ENCODE measurements at regions not wholly inside any gene's neighbourhood (a gene's known extent, or its start where the extent isn't known, plus 50 kb on each side); places are given as distances from the start of the nearest gene placed in this dataset.

DNA sequence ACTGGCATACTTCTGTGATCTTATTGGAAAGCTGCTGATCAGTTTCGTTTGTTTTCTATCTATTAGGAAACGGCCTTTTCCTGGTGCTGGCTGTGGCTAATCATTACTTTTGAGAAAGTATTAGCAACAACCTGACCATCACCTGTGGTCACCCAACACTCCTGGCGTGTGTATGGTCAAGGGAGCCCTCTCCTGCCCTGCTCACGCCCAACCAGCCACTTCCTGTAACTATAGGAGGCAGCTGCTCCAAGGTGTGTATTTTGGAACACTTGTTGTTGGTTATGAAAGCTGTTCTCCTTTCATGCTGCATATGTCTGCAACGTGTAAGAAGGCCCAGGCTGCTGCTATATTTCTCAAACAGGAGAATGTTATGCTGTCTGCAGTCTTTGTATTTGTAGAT is 1582.8 kb downstream of the AACS start:
- H3K27me3 Mint-ChIP-seq (ENCODE audit: low read depth in 2 of 2), result no peaks in the 10 kb centered on the region
- ATAC-seq (no peak), DNase-seq (no peak)
- no peak overlapping the region for H3K4me3 Mint-ChIP-seq
- TF ChIP-seq, protein P1, sequence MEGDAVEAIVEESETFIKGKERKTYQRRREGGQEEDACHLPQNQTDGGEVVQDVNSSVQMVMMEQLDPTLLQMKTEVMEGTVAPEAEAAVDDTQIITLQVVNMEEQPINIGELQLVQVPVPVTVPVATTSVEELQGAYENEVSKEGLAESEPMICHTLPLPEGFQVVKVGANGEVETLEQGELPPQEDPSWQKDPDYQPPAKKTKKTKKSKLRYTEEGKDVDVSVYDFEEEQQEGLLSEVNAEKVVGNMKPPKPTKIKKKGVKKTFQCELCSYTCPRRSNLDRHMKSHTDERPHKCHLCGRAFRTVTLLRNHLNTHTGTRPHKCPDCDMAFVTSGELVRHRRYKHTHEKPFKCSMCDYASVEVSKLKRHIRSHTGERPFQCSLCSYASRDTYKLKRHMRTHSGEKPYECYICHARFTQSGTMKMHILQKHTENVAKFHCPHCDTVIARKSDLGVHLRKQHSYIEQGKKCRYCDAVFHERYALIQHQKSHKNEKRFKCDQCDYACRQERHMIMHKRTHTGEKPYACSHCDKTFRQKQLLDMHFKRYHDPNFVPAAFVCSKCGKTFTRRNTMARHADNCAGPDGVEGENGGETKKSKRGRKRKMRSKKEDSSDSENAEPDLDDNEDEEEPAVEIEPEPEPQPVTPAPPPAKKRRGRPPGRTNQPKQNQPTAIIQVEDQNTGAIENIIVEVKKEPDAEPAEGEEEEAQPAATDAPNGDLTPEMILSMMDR (IDR thresholded peaks at IDR 0.05), result no peak
- no peaks in the 10 kb centered on the region for H3K4me1 Mint-ChIP-seq
- H3K27ac Mint-ChIP-seq, result no peak overlapping the region
- Histone ChIP-seq H3K27me3 (ENCODE audit: control insufficient read depth, insufficient read depth, low read length) (no peaks in the 10 kb centered on the region), H3K9me3 (ENCODE audit: control insufficient read depth, insufficient read depth, low read length) (no peaks in the 10 kb centered on the region), H3K27ac (ENCODE audit: low read length) (no peak overlapping the region), H3K4me1 (ENCODE audit: control insufficient read depth, insufficient read depth, low read length) (no peaks in the 10 kb centered on the region), H3K36me3 (ENCODE audit: control insufficient read depth, insufficient read depth, low read length) (no peaks in the 10 kb centered on the region), H3K4me3 (ENCODE audit: low read length) (no peak overlapping the region)
- peaks cover 2 to 8% of the 10 kb centered on the region in 2 donors for H3K9me3 Mint-ChIP-seq
- intact Hi-C loops (cut with micrococcal nuclease), result no loop called here
- H3K36me3 Mint-ChIP-seq, result no peaks in the 10 kb centered on the region
- 72% methylated on average over 5 of the region's 5 CpGs for WGBS (ENCODE audit: insufficient coverage)

DNA sequence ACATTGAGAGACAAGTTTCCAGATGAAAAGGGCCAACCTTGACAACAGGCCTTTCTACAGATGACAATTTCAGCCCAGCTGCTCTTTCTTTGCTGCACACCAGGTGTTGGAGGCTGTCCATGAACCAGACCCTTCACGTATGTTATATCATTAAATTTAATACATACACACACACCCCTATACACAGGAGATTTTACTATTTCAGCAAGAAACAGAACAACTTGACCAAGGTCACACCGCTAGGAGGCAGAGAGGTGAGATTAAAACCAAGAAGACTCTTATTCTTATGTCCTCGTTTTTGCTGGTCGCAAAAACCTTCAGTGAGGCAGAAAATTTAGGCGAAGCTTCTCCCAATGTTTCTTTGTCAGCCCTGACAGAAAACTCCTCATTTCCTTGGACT is 1585.9 kb downstream of the AACS start:
- ATAC-seq, result no peak
- no peaks in the 10 kb centered on the region for H3K27me3 ChIP-seq (ENCODE audit: control insufficient read depth, insufficient read depth, low read length)
- no peak overlapping the region for H3K27ac ChIP-seq (ENCODE audit: low read length)
- H3K4me1 ChIP-seq (ENCODE audit: control insufficient read depth, insufficient read depth, low read length), result no peaks in the 10 kb centered on the region
- Mint-ChIP-seq H3K27ac (no peak overlapping the region), H3K9me3 (peaks cover 2 to 3% of the 10 kb centered on the region in 2 donors), H3K4me1 (no peaks in the 10 kb centered on the region), H3K4me3 (no peak overlapping the region), H3K36me3 (no peaks in the 10 kb centered on the region), H3K27me3 (ENCODE audit: low read depth in 2 of 2) (no peaks in the 10 kb centered on the region)
- no peaks in the 10 kb centered on the region for H3K36me3 ChIP-seq (ENCODE audit: control insufficient read depth, insufficient read depth, low read length)
- 87% methylated on average over 5 of the region's 5 CpGs for WGBS (ENCODE audit: insufficient coverage)
- no peak overlapping the region for H3K4me3 ChIP-seq (ENCODE audit: low read length)
- H3K9me3 ChIP-seq (ENCODE audit: control insufficient read depth, insufficient read depth, low read length), result no peaks in the 10 kb centered on the region
- intact Hi-C loops (cut with micrococcal nuclease), result no loop called here
- DNase-seq, result no peak
- TF ChIP-seq, protein P1 (IDR thresholded peaks at IDR 0.05), result no peak

DNA sequence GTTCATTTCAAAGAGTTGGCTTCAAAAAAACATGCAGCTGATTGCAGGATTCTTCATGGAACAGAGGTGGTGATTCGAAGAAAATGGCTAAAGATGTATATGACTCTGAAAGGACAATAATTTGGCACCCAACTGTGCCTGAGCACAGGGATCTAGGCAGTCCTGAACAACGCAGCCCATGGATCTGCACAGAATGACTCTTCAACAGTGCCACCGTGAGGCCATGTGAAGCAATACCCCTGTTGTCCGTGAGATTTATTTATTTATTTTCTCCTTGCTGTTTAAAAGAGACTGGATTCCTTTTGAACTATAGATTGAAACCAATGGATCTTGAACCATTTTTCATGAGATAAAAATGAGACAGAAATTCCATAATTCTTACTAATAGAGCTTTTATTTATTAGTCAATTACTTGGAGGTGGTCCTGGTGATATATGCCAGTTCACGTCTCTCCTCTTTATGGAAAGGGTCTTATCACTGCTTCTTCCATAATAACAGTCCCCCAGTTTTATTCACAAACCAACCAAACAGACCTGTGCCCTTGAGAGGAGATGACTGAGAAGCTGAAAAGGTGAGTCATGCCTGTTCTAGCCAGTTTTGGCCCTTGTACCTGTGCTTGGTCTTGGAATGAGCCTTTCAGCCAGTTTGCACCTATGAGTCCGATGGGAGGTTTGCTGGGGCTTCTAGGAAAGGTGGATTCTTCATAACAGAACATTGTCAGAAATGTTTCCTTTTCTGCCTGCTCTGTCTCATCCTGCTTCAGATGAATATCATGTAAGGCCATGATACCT is 1598.3 kb downstream of the AACS start:
- H3K36me3 Mint-ChIP-seq, result no peaks in the 10 kb centered on the region
- H3K9me3 Mint-ChIP-seq, result peaks cover 14 to 17% of the 10 kb centered on the region in 2 donors
- H3K4me1 Mint-ChIP-seq, result no peaks in the 10 kb centered on the region
- Histone ChIP-seq H3K4me1 (ENCODE audit: control insufficient read depth, insufficient read depth, low read length) (no peaks in the 10 kb centered on the region), H3K36me3 (ENCODE audit: control insufficient read depth, insufficient read depth, low read length) (no peaks in the 10 kb centered on the region), H3K4me3 (ENCODE audit: low read length) (no peak overlapping the region), H3K27me3 (ENCODE audit: control insufficient read depth, insufficient read depth, low read length) (no peaks in the 10 kb centered on the region), H3K27ac (ENCODE audit: low read length) (no peak overlapping the region), H3K9me3 (ENCODE audit: control insufficient read depth, insufficient read depth, low read length) (peaks cover 2% of the 10 kb centered on the region)
- no peak for DNase-seq
- 31% methylated on average over 5 of the region's 6 CpGs for WGBS (ENCODE audit: insufficient coverage)
- intact Hi-C loops (cut with micrococcal nuclease), result no loop called here
- no peak for ATAC-seq
- TF ChIP-seq, protein P1 (IDR thresholded peaks at IDR 0.05), result no peak
- no peaks in the 10 kb centered on the region for H3K27me3 Mint-ChIP-seq (ENCODE audit: low read depth in 2 of 2)
- no peak overlapping the region for H3K27ac Mint-ChIP-seq
- H3K4me3 Mint-ChIP-seq, result no peak overlapping the region

DNA sequence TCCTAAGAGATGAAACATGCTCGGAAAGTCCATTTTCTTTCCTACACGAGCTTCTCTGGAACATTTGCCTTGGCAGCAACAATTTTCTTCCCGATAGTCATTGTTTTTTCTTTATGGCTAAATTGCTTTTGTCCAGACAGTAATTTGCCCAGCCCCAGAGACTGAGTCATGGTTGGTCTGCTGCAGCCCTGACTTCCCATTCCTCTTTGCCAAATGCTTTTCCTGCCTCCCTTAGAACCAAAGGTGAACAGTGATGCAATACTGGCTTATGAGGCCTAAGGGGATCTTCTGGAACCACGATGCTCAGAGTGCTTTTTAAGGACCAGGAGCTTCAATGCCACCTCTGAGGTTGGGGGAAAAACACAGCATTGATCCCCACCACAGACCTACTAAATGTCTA is 1599.6 kb upstream of the TMEM132C start:
- Mint-ChIP-seq H3K9me3 (peaks cover 0 to 8% of the 10 kb centered on the region in 2 donors), H3K4me3 (no peak overlapping the region), H3K4me1 (no peaks in the 10 kb centered on the region), H3K36me3 (no peaks in the 10 kb centered on the region), H3K27me3 (ENCODE audit: low read depth in 2 of 2) (no peaks in the 10 kb centered on the region), H3K27ac (no peak overlapping the region)
- Histone ChIP-seq H3K27me3 (ENCODE audit: control insufficient read depth, insufficient read depth, low read length) (no peaks in the 10 kb centered on the region), H3K4me1 (ENCODE audit: control insufficient read depth, insufficient read depth, low read length) (no peaks in the 10 kb centered on the region), H3K9me3 (ENCODE audit: control insufficient read depth, insufficient read depth, low read length) (no peaks in the 10 kb centered on the region), H3K36me3 (ENCODE audit: control insufficient read depth, insufficient read depth, low read length) (no peaks in the 10 kb centered on the region), H3K27ac (ENCODE audit: low read length) (no peak overlapping the region), H3K4me3 (ENCODE audit: low read length) (no peak overlapping the region)
- DNase-seq (no peak), ATAC-seq (no peak)
- intact Hi-C loops (cut with micrococcal nuclease), result no loop called here
- TF ChIP-seq, protein P1 (IDR thresholded peaks at IDR 0.05), result no peak
- 79% methylated on average over 4 of the region's 4 CpGs for WGBS (ENCODE audit: insufficient coverage)

All from natural killer cell (primary cell).